HFFc6 (cell line): ENCODE measurements at regions not wholly inside any gene's neighbourhood (a gene's known extent, or its start where the extent isn't known, plus 50 kb on each side); places are given as distances from the start of the nearest gene placed in this dataset.
A peak's percentile ranks its signal among the peaks of the same experiment; 100 is the strongest.

ENCODE experiments used
- DNase-seq: peaks from one replicate; pipeline ENCODE4 v3.0.0-alpha.2; 2018
- H3K27ac Mint-ChIP-seq: 2 replicates; pipeline ENCODE4 v1.8.0; 2020; ENCODE audit warnings: mild to moderate bottlenecking, mixed read lengths
- H3K27me3 Mint-ChIP-seq: 2 replicates; pipeline ENCODE4 v1.8.0; 2021; ENCODE audit warnings: mild to moderate bottlenecking, moderate library complexity, mixed read lengths; ENCODE audit not compliant: insufficient read depth
- H3K36me3 Mint-ChIP-seq: 2 replicates; pipeline ENCODE4 v1.8.0; 2021; ENCODE audit warnings: low read depth, mixed read lengths
- H3K4me1 Mint-ChIP-seq: 2 replicates; pipeline ENCODE4 v1.8.0; 2020; ENCODE audit warnings: low read depth, mixed read lengths
- H3K4me3 Mint-ChIP-seq: 2 replicates; pipeline ENCODE4 v1.8.0; 2020; ENCODE audit warnings: mild to moderate bottlenecking, moderate library complexity, mixed read lengths
- H3K9me3 Mint-ChIP-seq: 2 replicates; pipeline ENCODE4 v1.8.0; 2020; ENCODE audit warnings: mild to moderate bottlenecking, mixed read lengths
- CTCF ChIP-seq: fragments of 200-600 bp; sonication (generic); IDR thresholded peaks from 2 replicates; pipeline ENCODE4 v1.5.0; 2021; ENCODE audit warnings: antibody characterized with exemption, mild to moderate bottlenecking

GRCh38 chrX:151476604-151477303 lies 79.7 kb downstream of the VMA21 start:
- no peak for TF ChIP-seq CTCF
- H3K4me3 Mint-ChIP-seq, result no peak overlapping the region
- no peaks in the 10 kb centered on the region for H3K36me3 Mint-ChIP-seq
- no peak overlapping the region for H3K27ac Mint-ChIP-seq
- H3K27me3 Mint-ChIP-seq, result no peaks in the 10 kb centered on the region
- H3K9me3 Mint-ChIP-seq, result peaks cover 16% of the 10 kb centered on the region
- no peaks in the 10 kb centered on the region for H3K4me1 Mint-ChIP-seq
- no peak for DNase-seq

- no peak for DNase-seq
- Mint-ChIP-seq H3K27me3 (no peaks in the 10 kb centered on the region), H3K27ac (no peak overlapping the region), H3K9me3 (peaks cover 16% of the 10 kb centered on the region), H3K36me3 (no peaks in the 10 kb centered on the region), H3K4me3 (no peak overlapping the region), H3K4me1 (no peaks in the 10 kb centered on the region)
- no peak for TF ChIP-seq CTCF
Measured at GRCh38 chrX:151478058-151478457, 81.1 kb downstream of the VMA21 start.

GRCh38 chrX:151488677-151489076 lies 74.8 kb upstream of the PASD1 start:
- no peak; the same call in 1 of the 2 replicates for TF ChIP-seq CTCF
- no peak overlapping the region for H3K27ac Mint-ChIP-seq
- no peaks in the 10 kb centered on the region for H3K4me1 Mint-ChIP-seq
- H3K9me3 Mint-ChIP-seq, result peaks cover 4% of the 10 kb centered on the region; the same call in 1 of the 2 replicates
- no peak for DNase-seq
- H3K36me3 Mint-ChIP-seq, result no peaks in the 10 kb centered on the region
- H3K27me3 Mint-ChIP-seq, result no peaks in the 10 kb centered on the region
- H3K4me3 Mint-ChIP-seq, result no peak overlapping the region

GRCh38 chrX:151505796-151506195 lies 57.7 kb upstream of the PASD1 start:
- Mint-ChIP-seq H3K27me3 (0 out of 2 replicates have a peak, but pooled peaks cover 1% of the 10 kb centered on the region), H3K36me3 (peaks cover 4% of the 10 kb centered on the region; the same call in 1 of the 2 replicates), H3K27ac (no peak overlapping the region), H3K4me3 (no peak overlapping the region), H3K4me1 (no peaks in the 10 kb centered on the region), H3K9me3 (peaks cover 18% of the 10 kb centered on the region)
- DNase-seq, result no peak
- peak; percentile 20; the same call in 1 of the 2 replicates for TF ChIP-seq CTCF

GRCh38 chrX:151510203-151510602 lies 53.3 kb upstream of the PASD1 start:
- no peak overlapping the region for H3K27ac Mint-ChIP-seq
- peaks cover 18% of the 10 kb centered on the region for H3K9me3 Mint-ChIP-seq
- no peak overlapping the region for H3K4me3 Mint-ChIP-seq
- 0 out of 2 replicates have a peak, but pooled peaks cover 1% of the 10 kb centered on the region for H3K27me3 Mint-ChIP-seq
- H3K36me3 Mint-ChIP-seq, result no peaks in the 10 kb centered on the region
- H3K4me1 Mint-ChIP-seq, result no peaks in the 10 kb centered on the region
- TF ChIP-seq CTCF, result no peak
- no peak for DNase-seq
